H9 (cell line): ENCODE measurements at regions not wholly inside any gene's neighbourhood (a gene's known extent, or its start where the extent isn't known, plus 50 kb on each side); places are given as distances from the start of the nearest gene placed in this dataset.

Experiments
- DNase-seq: peaks from one replicate; pipeline ENCODE4 v3.0.0-alpha.2; 2017
- H2AFZ ChIP-seq: one replicate; pipeline ENCODE4 v1.6.1; 2013; ENCODE audit warnings: mild to moderate bottlenecking, low read length, control low read depth, moderate library complexity
- H2AK5ac ChIP-seq: 2 replicates; pipeline ENCODE4 v1.6.1; 2013; ENCODE audit warnings: low read length, control low read depth, mixed read lengths; ENCODE audit not compliant: insufficient read length
- H2BK120ac ChIP-seq: one replicate; pipeline ENCODE4 v1.6.1; 2013; ENCODE audit warnings: low read depth, mild to moderate bottlenecking, low read length, control low read depth, inconsistent platforms; ENCODE audit not compliant: poor library complexity, severe bottlenecking
- H2BK12ac ChIP-seq: 2 replicates; pipeline ENCODE4 v1.6.1; 2013; ENCODE audit warnings: low read length, control low read depth, mixed read lengths, low read depth; ENCODE audit not compliant: insufficient read length
- H2BK15ac ChIP-seq: 2 replicates; pipeline ENCODE4 v1.6.1; 2013; ENCODE audit warnings: low read depth, low read length, control low read depth
- H2BK20ac ChIP-seq: one replicate; pipeline ENCODE4 v1.6.1; 2013; ENCODE audit warnings: low read depth, mild to moderate bottlenecking, low read length, control low read depth, inconsistent platforms; ENCODE audit not compliant: poor library complexity, severe bottlenecking
- H2BK5ac ChIP-seq: 2 replicates; pipeline ENCODE4 v1.6.1; 2013; ENCODE audit warnings: low read length, control low read depth, mixed read lengths; ENCODE audit not compliant: insufficient read length
- H3K14ac ChIP-seq: 2 replicates; pipeline ENCODE4 v1.6.1; 2013; ENCODE audit warnings: low read length, control low read depth; ENCODE audit not compliant: insufficient read depth
- H3K18ac ChIP-seq: 2 replicates; pipeline ENCODE4 v1.6.1; 2013; ENCODE audit warnings: low read depth, mild to moderate bottlenecking, mixed read lengths, low read length, control low read depth; ENCODE audit not compliant: insufficient read length
- H3K23ac ChIP-seq: 2 replicates; pipeline ENCODE4 v1.6.1; 2013; ENCODE audit warnings: low read length, control low read depth, mixed read lengths, low read depth; ENCODE audit not compliant: insufficient read length
- H3K23me2 ChIP-seq: 2 replicates; pipeline ENCODE4 v1.6.1; 2013; ENCODE audit warnings: low read depth, mild to moderate bottlenecking, mixed read lengths, low read length, control low read depth; ENCODE audit not compliant: insufficient read length, poor library complexity, severe bottlenecking
- H3K27ac ChIP-seq: 2 replicates; pipeline ENCODE4 v1.5.1; 2013; ENCODE audit warnings: low read length, control low read depth, mixed read lengths, low read depth; ENCODE audit not compliant: insufficient read length
- H3K27me3 ChIP-seq: 2 replicates; pipeline ENCODE4 v1.6.1; 2013; ENCODE audit warnings: low read length, control low read depth, inconsistent platforms; ENCODE audit not compliant: insufficient read depth
- H3K4ac ChIP-seq: 2 replicates; pipeline ENCODE4 v1.6.1; 2013; ENCODE audit warnings: low read depth, mild to moderate bottlenecking, control low read depth, inconsistent platforms, low read length, moderate library complexity
- H3K4me1 ChIP-seq: 2 replicates; pipeline ENCODE4 v1.6.1; 2013; ENCODE audit warnings: low read length, control low read depth, inconsistent platforms; ENCODE audit not compliant: insufficient read depth
- H3K4me2 ChIP-seq: 2 replicates; pipeline ENCODE4 v1.6.1; 2013; ENCODE audit warnings: low read length, control low read depth, mixed read lengths; ENCODE audit not compliant: insufficient read length, insufficient read depth
- H3K56ac ChIP-seq: 2 replicates; pipeline ENCODE4 v1.6.1; 2013; ENCODE audit warnings: low read depth, mild to moderate bottlenecking, mixed read lengths, low read length, control low read depth; ENCODE audit not compliant: insufficient read length
- H3K79me1 ChIP-seq: 2 replicates; pipeline ENCODE4 v1.6.1; 2013; ENCODE audit warnings: low read depth, mild to moderate bottlenecking, moderate library complexity, low read length, control low read depth, inconsistent platforms; ENCODE audit not compliant: insufficient read depth, poor library complexity, severe bottlenecking
- H3K79me2 ChIP-seq: 2 replicates; pipeline ENCODE4 v1.6.1; 2013; ENCODE audit warnings: low read length, control low read depth, inconsistent platforms; ENCODE audit not compliant: insufficient read depth
- H3K9ac ChIP-seq: 2 replicates; pipeline ENCODE4 v1.6.1; 2013; ENCODE audit warnings: low read length, control low read depth, mixed read lengths; ENCODE audit not compliant: insufficient read length; ENCODE audit errors: extremely low read depth
- H3K9me3 ChIP-seq: one replicate; pipeline ENCODE4 v1.6.1; 2013; ENCODE audit warnings: low read depth, low read length, inconsistent platforms; ENCODE audit not compliant: control insufficient read depth
- H3T11ph ChIP-seq: one replicate; pipeline ENCODE4 v1.6.1; 2013; ENCODE audit warnings: mild to moderate bottlenecking, low read length, control low read depth, inconsistent platforms
- H4K20me1 ChIP-seq: one replicate; pipeline ENCODE4 v1.6.1; 2013; ENCODE audit not compliant: control insufficient read depth, insufficient read length, insufficient read depth
- H4K5ac ChIP-seq: 2 replicates; pipeline ENCODE4 v1.6.1; 2013; ENCODE audit warnings: low read depth, mild to moderate bottlenecking, mixed read lengths, low read length, control low read depth; ENCODE audit not compliant: insufficient read length
- H4K8ac ChIP-seq: replicated peaks from 2 replicates; pipeline ENCODE4 v1.6.1; 2013; ENCODE audit warnings: low read length, control low read depth, mixed read lengths, low read depth; ENCODE audit not compliant: insufficient read length
- H4K91ac ChIP-seq: 2 replicates; pipeline ENCODE4 v1.6.1; 2013; ENCODE audit warnings: low read depth, mild to moderate bottlenecking, moderate library complexity, mixed read lengths, low read length, control low read depth; ENCODE audit not compliant: insufficient read length
- H3K27ac Mint-ChIP-seq, 3 experiments: 2 replicates in 2 of 3; 3 replicates in 1 of 3; pipeline ENCODE4 v1.8.0; 2020 to 2021; ENCODE audit warnings: mixed read lengths in 3 of 3, mild to moderate bottlenecking in 1 of 3, moderate library complexity in 1 of 3
- H3K27me3 Mint-ChIP-seq: 2 replicates; pipeline ENCODE4 v1.8.0; 2021; ENCODE audit warnings: low read depth, mild to moderate bottlenecking, moderate library complexity, mixed read lengths
- H3K36me3 Mint-ChIP-seq, 3 experiments: 2 replicates in 2 of 3; 3 replicates in 1 of 3; pipeline ENCODE4 v1.8.0; 2020 to 2021; ENCODE audit warnings: low read depth in 3 of 3, mixed read lengths in 3 of 3; ENCODE audit not compliant: insufficient read depth in 1 of 3
- H3K4me1 Mint-ChIP-seq, 2 experiments: 2 replicates each; pipeline ENCODE4 v1.8.0; 2020; ENCODE audit warnings: mixed read lengths in 2 of 2
- H3K4me3 Mint-ChIP-seq, 2 experiments: 2 replicates in 1 of 2; 3 replicates in 1 of 2; pipeline ENCODE4 v1.8.0; 2020 to 2021; ENCODE audit warnings: mild to moderate bottlenecking in 2 of 2, mixed read lengths in 2 of 2, moderate library complexity in 1 of 2
- H3K9me3 Mint-ChIP-seq, 2 experiments: 2 replicates in 1 of 2; 3 replicates in 1 of 2; pipeline ENCODE4 v1.8.0; 2020; ENCODE audit warnings: mild to moderate bottlenecking in 2 of 2, mixed read lengths in 2 of 2, moderate library complexity in 1 of 2
- CTCF ChIP-seq: fragments of 200-600 bp; sonication (generic); conservative IDR thresholded peaks from 3 replicates; pipeline ENCODE4 v1.8.0; 2021; ENCODE audit warnings: antibody characterized with exemption, mild to moderate bottlenecking
- WGBS: extraction: QIAGEN DNeasy Blood & Tissue Kit; methylation state at CpG from one replicate; pipeline ENCODE4 v1.1.7; 2013; ENCODE audit warnings: missing lambda C conversion rate, low lambda C conversion rate, mixed read lengths; ENCODE audit not compliant: insufficient read length; ENCODE audit errors: extremely low coverage; 5-methylcytosine and 5-hydroxymethylcytosine counted together

GRCh38 chr2:172282944-172283343, 144.4 kb upstream of the ITGA6 start:
- H4K91ac ChIP-seq: no peak overlapping the region
- H4K20me1 ChIP-seq: no peaks in the 10 kb centered on the region
- H3K9ac ChIP-seq: no peak overlapping the region
- no peak for TF ChIP-seq CTCF
- no peak overlapping the region for H2BK15ac ChIP-seq
- Mint-ChIP-seq H3K9me3 (no peaks in the 10 kb centered on the region), H3K27me3 (peaks cover 2% of the 10 kb centered on the region; the same call in 1 of the 2 replicates), H3K4me1 (peaks cover 36 to 43% of the 10 kb centered on the region in 2 experiments), H3K4me3 (no peak overlapping the region), H3K36me3 (no peaks in the 10 kb centered on the region), H3K27ac (no peak overlapping the region)
- no peak overlapping the region for H2BK12ac ChIP-seq
- no peaks in the 10 kb centered on the region for H3K27me3 ChIP-seq
- H2AK5ac ChIP-seq: no peak overlapping the region
- H3K23ac ChIP-seq: no peak overlapping the region
- DNase-seq: no peak
- H3K79me2 ChIP-seq: no peaks in the 10 kb centered on the region
- no peak overlapping the region for H4K5ac ChIP-seq
- H3K79me1 ChIP-seq: no peaks in the 10 kb centered on the region
- no peaks in the 10 kb centered on the region for H3K9me3 ChIP-seq
- WGBS: no CpG with 5 or more reads among the region's 5 CpGs
- no peak overlapping the region for H2BK20ac ChIP-seq
- no peak overlapping the region for H2AFZ ChIP-seq
- H4K8ac ChIP-seq: no peak overlapping the region
- no peak overlapping the region for H3K56ac ChIP-seq
- H3K14ac ChIP-seq: no peak overlapping the region
- no peak overlapping the region for H2BK120ac ChIP-seq
- no peak overlapping the region for H3K27ac ChIP-seq
- no peak overlapping the region for H3K4ac ChIP-seq
- H3T11ph ChIP-seq: no peak overlapping the region
- H3K23me2 ChIP-seq: no peaks in the 10 kb centered on the region
- H3K4me2 ChIP-seq: no peak overlapping the region
- H2BK5ac ChIP-seq: no peak overlapping the region
- no peak overlapping the region for H3K18ac ChIP-seq
- peaks cover 15% of the 10 kb centered on the region; the same call in 1 of the 2 replicates for H3K4me1 ChIP-seq
